Neural progenitor cell (in vitro differentiated cells): ENCODE measurements at regions not wholly inside any gene's neighbourhood (a gene's known extent, or its start where the extent isn't known, plus 50 kb on each side); places are given as distances from the start of the nearest gene placed in this dataset.

ENCODE experiments used
- EZH2 ChIP-seq: fragments of 200-600 bp; sonication (generic); IDR thresholded peaks from 2 replicates; pipeline ENCODE4 v1.6.1; 2017; ENCODE audit warnings: antibody characterized with exemption, mild to moderate bottlenecking, moderate library complexity
- TF ChIP-seq, protein P1 (sequence below): fragments of 200-600 bp; sonication (generic); IDR thresholded peaks from 2 replicates; pipeline ENCODE4 v1.5.1; 2017; ENCODE audit warnings: antibody characterized with exemption, mild to moderate bottlenecking

DNA sequence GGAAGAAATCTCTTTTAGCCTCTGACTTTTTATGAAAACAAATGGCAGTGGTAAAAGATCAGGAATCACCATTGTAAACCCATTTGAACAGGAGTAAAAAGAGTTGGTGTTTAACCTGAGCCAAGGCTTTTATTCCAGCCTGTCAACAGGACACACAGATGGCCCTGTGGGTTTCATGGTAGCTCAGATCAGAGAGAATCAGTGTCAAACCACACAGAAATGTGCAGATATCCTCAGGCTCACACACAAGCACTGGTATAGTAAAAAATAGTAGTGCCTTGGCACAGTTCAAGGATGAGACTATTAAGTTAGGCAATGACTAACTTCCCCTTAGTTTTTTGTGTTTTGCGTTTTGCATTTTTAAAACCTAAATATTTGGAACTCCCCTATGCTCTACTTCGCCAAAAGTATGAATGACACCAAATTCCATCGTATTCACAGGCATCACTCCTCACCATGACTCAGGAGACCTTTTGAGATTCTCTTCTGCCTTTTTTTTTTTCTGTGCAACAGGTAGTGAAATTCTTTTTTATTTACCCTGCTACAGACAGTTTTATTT, 1200.0 kb downstream of the CDH11 start:
- TF ChIP-seq, protein P1, sequence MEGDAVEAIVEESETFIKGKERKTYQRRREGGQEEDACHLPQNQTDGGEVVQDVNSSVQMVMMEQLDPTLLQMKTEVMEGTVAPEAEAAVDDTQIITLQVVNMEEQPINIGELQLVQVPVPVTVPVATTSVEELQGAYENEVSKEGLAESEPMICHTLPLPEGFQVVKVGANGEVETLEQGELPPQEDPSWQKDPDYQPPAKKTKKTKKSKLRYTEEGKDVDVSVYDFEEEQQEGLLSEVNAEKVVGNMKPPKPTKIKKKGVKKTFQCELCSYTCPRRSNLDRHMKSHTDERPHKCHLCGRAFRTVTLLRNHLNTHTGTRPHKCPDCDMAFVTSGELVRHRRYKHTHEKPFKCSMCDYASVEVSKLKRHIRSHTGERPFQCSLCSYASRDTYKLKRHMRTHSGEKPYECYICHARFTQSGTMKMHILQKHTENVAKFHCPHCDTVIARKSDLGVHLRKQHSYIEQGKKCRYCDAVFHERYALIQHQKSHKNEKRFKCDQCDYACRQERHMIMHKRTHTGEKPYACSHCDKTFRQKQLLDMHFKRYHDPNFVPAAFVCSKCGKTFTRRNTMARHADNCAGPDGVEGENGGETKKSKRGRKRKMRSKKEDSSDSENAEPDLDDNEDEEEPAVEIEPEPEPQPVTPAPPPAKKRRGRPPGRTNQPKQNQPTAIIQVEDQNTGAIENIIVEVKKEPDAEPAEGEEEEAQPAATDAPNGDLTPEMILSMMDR, result no peak
- TF ChIP-seq EZH2, result no peak
